ENCODE measurements at regions not wholly inside any gene's neighbourhood (a gene's known extent, or its start where the extent isn't known, plus 50 kb on each side); places are given as distances from the start of the nearest gene placed in this dataset.

DNA sequence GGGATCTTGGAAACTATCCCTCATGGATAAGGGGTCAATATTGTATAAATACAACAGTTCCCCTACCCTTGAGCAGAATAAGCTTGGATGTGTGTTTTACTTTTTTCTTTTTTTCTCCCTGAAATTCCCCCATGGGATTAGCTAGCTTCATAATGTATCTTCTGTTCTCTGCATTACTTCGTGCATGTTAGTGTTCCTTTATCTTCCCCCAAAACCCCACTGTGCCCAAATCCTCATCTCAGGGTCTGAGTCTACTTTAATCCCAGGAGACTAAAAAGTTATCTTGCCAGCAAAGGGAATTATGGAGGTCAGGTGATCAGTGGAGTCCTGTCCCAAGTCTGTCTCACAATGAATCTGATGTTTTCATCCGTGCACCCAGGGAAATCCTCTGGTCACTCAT lies 217.5 kb upstream of the CNTNAP4 start:
- H3K4me3 ChIP-seq, result no peak overlapping the region
- DNase-seq (ENCODE audit: extremely low spot score in 2 of 2), result no peak
- H3K36me3 ChIP-seq, result no peaks in the 10 kb centered on the region
- no peaks in the 10 kb centered on the region for H3K4me1 ChIP-seq
- H3K27me3 ChIP-seq, result no peaks in the 10 kb centered on the region
- no peak overlapping the region for H3K27ac ChIP-seq
- H3K9me3 ChIP-seq, result no peaks in the 10 kb centered on the region
- TF ChIP-seq, protein P1, sequence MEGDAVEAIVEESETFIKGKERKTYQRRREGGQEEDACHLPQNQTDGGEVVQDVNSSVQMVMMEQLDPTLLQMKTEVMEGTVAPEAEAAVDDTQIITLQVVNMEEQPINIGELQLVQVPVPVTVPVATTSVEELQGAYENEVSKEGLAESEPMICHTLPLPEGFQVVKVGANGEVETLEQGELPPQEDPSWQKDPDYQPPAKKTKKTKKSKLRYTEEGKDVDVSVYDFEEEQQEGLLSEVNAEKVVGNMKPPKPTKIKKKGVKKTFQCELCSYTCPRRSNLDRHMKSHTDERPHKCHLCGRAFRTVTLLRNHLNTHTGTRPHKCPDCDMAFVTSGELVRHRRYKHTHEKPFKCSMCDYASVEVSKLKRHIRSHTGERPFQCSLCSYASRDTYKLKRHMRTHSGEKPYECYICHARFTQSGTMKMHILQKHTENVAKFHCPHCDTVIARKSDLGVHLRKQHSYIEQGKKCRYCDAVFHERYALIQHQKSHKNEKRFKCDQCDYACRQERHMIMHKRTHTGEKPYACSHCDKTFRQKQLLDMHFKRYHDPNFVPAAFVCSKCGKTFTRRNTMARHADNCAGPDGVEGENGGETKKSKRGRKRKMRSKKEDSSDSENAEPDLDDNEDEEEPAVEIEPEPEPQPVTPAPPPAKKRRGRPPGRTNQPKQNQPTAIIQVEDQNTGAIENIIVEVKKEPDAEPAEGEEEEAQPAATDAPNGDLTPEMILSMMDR (IDR thresholded peaks at IDR 0.05), result no peak
- no peak for TF ChIP-seq POLR2AphosphoS5 (IDR thresholded peaks at IDR 0.05; ENCODE audit: insufficient read depth in 1 of 2, low read depth in 1 of 2)
- no peak for TF ChIP-seq POLR2A (IDR thresholded peaks at IDR 0.05)
- intact Hi-C loops (cut with DNase I), result no loop called here

DNA sequence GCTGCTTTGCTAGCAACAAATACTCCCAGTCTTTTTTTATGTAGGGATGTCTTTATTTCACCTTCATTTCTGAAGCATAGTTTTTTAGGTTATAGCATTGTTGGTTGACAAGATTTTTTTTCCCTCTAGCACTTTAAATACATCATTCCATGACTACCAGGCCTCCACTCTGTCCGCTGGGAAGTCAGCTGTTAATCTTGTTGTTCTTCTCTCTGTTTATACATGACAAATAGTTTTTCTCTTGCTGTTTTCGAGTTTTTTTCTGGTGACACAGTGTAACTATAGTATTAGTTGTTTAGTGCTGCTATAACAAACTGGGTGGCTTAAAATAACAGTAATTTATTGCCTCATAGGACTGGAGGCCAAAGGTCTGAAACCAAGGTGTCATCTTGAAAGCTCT lies 205.5 kb upstream of the CNTNAP4 start:
- H3K27me3 ChIP-seq, result no peaks in the 10 kb centered on the region
- no peaks in the 10 kb centered on the region for H3K4me1 ChIP-seq
- TF ChIP-seq POLR2A (IDR thresholded peaks at IDR 0.05) (no peak), POLR2AphosphoS5 (IDR thresholded peaks at IDR 0.05; ENCODE audit: insufficient read depth in 1 of 2, low read depth in 1 of 2) (no peak)
- TF ChIP-seq, protein P1 (IDR thresholded peaks at IDR 0.05), result no peak
- H3K4me3 ChIP-seq, result no peak overlapping the region
- no peaks in the 10 kb centered on the region for H3K36me3 ChIP-seq
- H3K9me3 ChIP-seq, result no peaks in the 10 kb centered on the region
- H3K27ac ChIP-seq, result no peak overlapping the region
- intact Hi-C loops (cut with DNase I), result no loop called here
- no peak for DNase-seq (ENCODE audit: extremely low spot score in 2 of 2)

DNA sequence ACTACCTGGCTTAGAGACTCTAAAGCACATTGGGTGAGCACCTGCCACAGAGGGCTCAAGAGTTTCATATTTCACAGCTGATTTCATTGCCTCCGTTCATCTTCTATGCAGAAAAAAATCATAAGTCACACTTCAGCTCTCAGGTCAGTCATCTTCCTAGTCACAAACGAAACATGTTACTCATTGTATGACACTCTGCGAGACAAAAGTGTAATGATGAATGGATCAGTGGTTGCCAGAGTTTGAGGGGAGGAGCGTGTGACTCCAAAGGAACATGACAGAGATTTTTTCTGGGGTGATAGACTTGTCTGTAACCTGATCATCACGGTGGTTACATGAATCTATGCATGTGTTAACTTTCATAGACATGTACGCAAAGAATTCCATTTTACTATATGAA lies 195.2 kb upstream of the CNTNAP4 start:
- Histone ChIP-seq H3K27ac (no peak overlapping the region), H3K27me3 (no peaks in the 10 kb centered on the region), H3K36me3 (no peaks in the 10 kb centered on the region), H3K4me3 (no peak overlapping the region), H3K4me1 (no peaks in the 10 kb centered on the region), H3K9me3 (no peaks in the 10 kb centered on the region)
- intact Hi-C loops (cut with DNase I), result no loop called here
- DNase-seq (ENCODE audit: extremely low spot score in 2 of 2), result no peak
- no peak for TF ChIP-seq POLR2A (IDR thresholded peaks at IDR 0.05)
- TF ChIP-seq, protein P1 (IDR thresholded peaks at IDR 0.05), result no peak
- TF ChIP-seq POLR2AphosphoS5 (IDR thresholded peaks at IDR 0.05; ENCODE audit: insufficient read depth in 1 of 2, low read depth in 1 of 2), result no peak

DNA sequence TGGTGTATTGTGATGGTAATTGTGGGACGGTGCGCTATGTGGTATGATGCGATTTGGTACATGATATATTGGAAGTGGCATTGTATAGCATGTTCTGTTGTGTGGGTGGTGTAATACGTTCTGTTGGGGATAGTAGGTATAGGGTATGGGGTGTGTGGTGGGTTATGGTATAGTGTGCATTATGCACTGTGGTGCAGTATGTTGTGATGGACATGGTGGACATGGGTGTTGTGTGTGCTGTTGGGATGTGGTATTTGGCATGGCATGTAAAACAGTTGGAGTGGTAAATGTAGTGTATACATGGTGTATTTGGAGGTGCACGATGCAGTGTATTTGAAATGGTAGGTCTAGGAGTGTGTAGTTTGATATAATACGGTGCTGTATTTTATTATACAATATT lies 170.6 kb upstream of the CNTNAP4 start:
- H3K9me3 ChIP-seq, result no peaks in the 10 kb centered on the region
- H3K27me3 ChIP-seq, result no peaks in the 10 kb centered on the region
- TF ChIP-seq, protein P1 (IDR thresholded peaks at IDR 0.05), result no peak
- TF ChIP-seq POLR2A (IDR thresholded peaks at IDR 0.05) (no peak), POLR2AphosphoS5 (IDR thresholded peaks at IDR 0.05; ENCODE audit: insufficient read depth in 1 of 2, low read depth in 1 of 2) (no peak)
- H3K4me1 ChIP-seq, result no peaks in the 10 kb centered on the region
- no peak overlapping the region for H3K27ac ChIP-seq
- no peak overlapping the region for H3K4me3 ChIP-seq
- intact Hi-C loops (cut with DNase I), result no loop called here
- no peak for DNase-seq (ENCODE audit: extremely low spot score in 2 of 2)
- no peaks in the 10 kb centered on the region for H3K36me3 ChIP-seq

DNA sequence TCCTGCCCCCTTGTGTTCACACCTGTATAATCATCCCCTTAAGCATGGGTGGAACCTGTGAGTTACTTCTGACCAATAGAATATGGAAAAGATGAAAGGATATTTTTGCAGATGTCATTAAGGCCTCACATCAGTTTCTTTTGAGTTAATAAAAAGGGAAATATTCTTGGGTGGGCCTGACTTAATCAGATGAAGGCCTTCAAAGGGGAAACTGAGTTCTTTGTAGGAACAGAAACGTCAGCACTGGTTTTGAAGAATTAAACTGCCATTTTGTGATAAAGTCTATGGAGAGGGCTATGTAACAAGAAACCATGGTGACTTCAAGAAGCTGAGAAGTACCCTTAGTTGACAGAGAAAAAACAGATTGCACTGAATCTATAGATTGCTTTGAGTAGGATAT lies 168.7 kb upstream of the CNTNAP4 start:
- TF ChIP-seq POLR2AphosphoS5 (IDR thresholded peaks at IDR 0.05; ENCODE audit: insufficient read depth in 1 of 2, low read depth in 1 of 2), result no peak
- TF ChIP-seq POLR2A (IDR thresholded peaks at IDR 0.05), result no peak
- TF ChIP-seq, protein P1 (IDR thresholded peaks at IDR 0.05), result no peak
- H3K27me3 ChIP-seq, result no peaks in the 10 kb centered on the region
- no peak overlapping the region for H3K27ac ChIP-seq
- DNase-seq (ENCODE audit: extremely low spot score in 2 of 2), result no peak
- intact Hi-C loops (cut with DNase I), result no loop called here
- no peaks in the 10 kb centered on the region for H3K36me3 ChIP-seq
- no peaks in the 10 kb centered on the region for H3K9me3 ChIP-seq
- H3K4me1 ChIP-seq, result no peaks in the 10 kb centered on the region
- H3K4me3 ChIP-seq, result no peak overlapping the region
